SK-N-SH (cell line): ENCODE measurements at regions not wholly inside any gene's neighbourhood (a gene's known extent, or its start where the extent isn't known, plus 50 kb on each side); places are given as distances from the start of the nearest gene placed in this dataset.

Experiments used
- CHD2 ChIP-seq: fragments of 150-350 bp; IDR thresholded peaks from 2 replicates; pipeline ENCODE4 v1.6.1; 2018; ENCODE audit warnings: low read length; ENCODE audit not compliant: partially characterized antibody
- FOSL2 ChIP-seq: IDR thresholded peaks from 2 replicates; pipeline ENCODE4 v1.4.0; 2012; ENCODE audit warnings: low read depth, mild to moderate bottlenecking, moderate library complexity, borderline replicate concordance
- FOXM1 ChIP-seq: IDR thresholded peaks from 2 replicates; pipeline ENCODE4 v1.4.0; 2012; ENCODE audit warnings: low read depth, mild to moderate bottlenecking
- MAX ChIP-seq: IDR thresholded peaks from 2 replicates; pipeline ENCODE4 v1.4.0; 2012; ENCODE audit warnings: low read depth
- MXI1 ChIP-seq: IDR thresholded peaks from 2 replicates; pipeline ENCODE4 v1.6.1; 2012; ENCODE audit warnings: mild to moderate bottlenecking, low read depth, low read length, improper control_type of control experiment
- NRF1 ChIP-seq: IDR thresholded peaks from 2 replicates; pipeline ENCODE4 v1.6.1; 2012; ENCODE audit warnings: low read depth, mild to moderate bottlenecking, low read length
- REST ChIP-seq: IDR thresholded peaks from 2 replicates; pipeline ENCODE4 v1.6.1; 2012; ENCODE audit warnings: mild to moderate bottlenecking, low read depth, low read length, moderate library complexity
- TCF12 ChIP-seq: IDR thresholded peaks from 2 replicates; pipeline ENCODE4 v1.4.0; 2012
- YY1 ChIP-seq: IDR thresholded peaks from 2 replicates; pipeline ENCODE4 v1.4.0; 2012; ENCODE audit warnings: low read depth, mild to moderate bottlenecking
- TF ChIP-seq, protein P1 (sequence below): fragments of 200-600 bp; sonication (generic); IDR thresholded peaks from 2 replicates; pipeline ENCODE4 v1.6.1; 2017; ENCODE audit warnings: antibody characterized with exemption, mild to moderate bottlenecking, moderate library complexity

DNA sequence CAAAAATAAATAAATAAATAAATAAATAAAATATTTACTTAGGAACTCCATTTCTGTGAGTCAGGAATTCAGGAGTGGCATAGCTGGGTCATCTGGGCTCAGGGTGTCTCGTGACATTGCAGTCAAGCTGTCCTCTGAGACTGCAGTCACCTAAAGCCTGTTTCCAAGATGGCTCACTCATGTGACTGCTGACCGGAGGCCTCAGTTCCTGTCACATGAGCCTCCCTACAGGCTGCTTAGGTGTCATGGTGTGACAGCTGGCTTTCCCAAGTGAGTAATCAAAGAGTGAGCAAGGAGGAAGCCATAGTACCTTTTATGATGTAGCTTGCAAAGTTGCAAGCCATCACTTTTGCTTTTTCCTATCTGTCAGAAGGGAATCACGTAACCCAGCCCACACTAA is 128.6 kb upstream of the KCTD7 start:
- TF ChIP-seq REST (no peak), FOSL2 (no peak), CHD2 (no peak), NRF1 (no peak), FOXM1 (no peak), YY1 (no peak), MAX (no peak), MXI1 (no peak), TCF12 (no peak)
- TF ChIP-seq, protein P1, sequence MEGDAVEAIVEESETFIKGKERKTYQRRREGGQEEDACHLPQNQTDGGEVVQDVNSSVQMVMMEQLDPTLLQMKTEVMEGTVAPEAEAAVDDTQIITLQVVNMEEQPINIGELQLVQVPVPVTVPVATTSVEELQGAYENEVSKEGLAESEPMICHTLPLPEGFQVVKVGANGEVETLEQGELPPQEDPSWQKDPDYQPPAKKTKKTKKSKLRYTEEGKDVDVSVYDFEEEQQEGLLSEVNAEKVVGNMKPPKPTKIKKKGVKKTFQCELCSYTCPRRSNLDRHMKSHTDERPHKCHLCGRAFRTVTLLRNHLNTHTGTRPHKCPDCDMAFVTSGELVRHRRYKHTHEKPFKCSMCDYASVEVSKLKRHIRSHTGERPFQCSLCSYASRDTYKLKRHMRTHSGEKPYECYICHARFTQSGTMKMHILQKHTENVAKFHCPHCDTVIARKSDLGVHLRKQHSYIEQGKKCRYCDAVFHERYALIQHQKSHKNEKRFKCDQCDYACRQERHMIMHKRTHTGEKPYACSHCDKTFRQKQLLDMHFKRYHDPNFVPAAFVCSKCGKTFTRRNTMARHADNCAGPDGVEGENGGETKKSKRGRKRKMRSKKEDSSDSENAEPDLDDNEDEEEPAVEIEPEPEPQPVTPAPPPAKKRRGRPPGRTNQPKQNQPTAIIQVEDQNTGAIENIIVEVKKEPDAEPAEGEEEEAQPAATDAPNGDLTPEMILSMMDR, result no peak
